Cardiac muscle cell (in vitro differentiated cells and primary cell): ENCODE measurements at regions not wholly inside any gene's neighbourhood (a gene's known extent, or its start where the extent isn't known, plus 50 kb on each side); places are given as distances from the start of the nearest gene placed in this dataset.

Experiments
- DNase-seq, 2 donors: peaks; one replicate each; pipeline versions ENCODE4 v3.0.0 to v3.0.0-alpha.2; 2010 to 2017; ENCODE audit warnings: low read depth in 1 of 2, low spot score in 1 of 2
- H3K27ac ChIP-seq: fragments of 200-600 bp; sonication (generic); 2 replicates; pipeline ENCODE4 v1.5.1; 2016
- H3K27me3 ChIP-seq: fragments of 200-600 bp; sonication (generic); 2 replicates; pipeline ENCODE4 v1.6.0; 2016; ENCODE audit warnings: control low read depth
- H3K36me3 ChIP-seq: fragments of 200-600 bp; sonication (generic); 2 replicates; pipeline ENCODE4 v1.5.1; 2016; ENCODE audit warnings: control low read depth
- H3K4me1 ChIP-seq: fragments of 200-600 bp; sonication (generic); 2 replicates; pipeline ENCODE4 v1.8.1; 2017; ENCODE audit warnings: low read depth, mild to moderate bottlenecking, mixed run types
- H3K4me3 ChIP-seq: fragments of 200-600 bp; sonication (generic); 2 replicates; pipeline ENCODE4 v1.5.1; 2016; ENCODE audit warnings: mild to moderate bottlenecking
- H3K9me3 ChIP-seq: fragments of 200-600 bp; sonication (generic); 2 replicates; pipeline ENCODE4 v1.5.1; 2017; ENCODE audit warnings: low read depth, mild to moderate bottlenecking, control low read depth
- CTCF ChIP-seq: IDR thresholded peaks from 2 replicates; pipeline ENCODE4 v1.5.1; 2012; ENCODE audit warnings: low read depth, mild to moderate bottlenecking, low read length

- H3K27me3 ChIP-seq, result no peaks in the 10 kb centered on the region
- peak overlapping the region; percentile 99 for H3K27ac ChIP-seq
- peaks cover 15% of the 10 kb centered on the region for H3K4me1 ChIP-seq
- DNase-seq, result peak; percentile 86
- H3K9me3 ChIP-seq, result no peaks in the 10 kb centered on the region
- peak overlapping the region; percentile 66 for H3K4me3 ChIP-seq
- no peaks in the 10 kb centered on the region for H3K36me3 ChIP-seq
- no peak for TF ChIP-seq CTCF
These were observed 105.9 kb upstream of the HNRNPU start for GRCh38 chr1:244970236-244970743.

GRCh38 chr1:244969355-244970235 is 105.3 kb upstream of the HNRNPU start:
- Histone ChIP-seq H3K4me3 (peak overlapping the region; percentile 66), H3K36me3 (no peaks in the 10 kb centered on the region), H3K27me3 (no peaks in the 10 kb centered on the region), H3K9me3 (no peaks in the 10 kb centered on the region), H3K4me1 (peaks cover 22% of the 10 kb centered on the region), H3K27ac (peak overlapping the region; percentile 99)
- DNase-seq, result peak; percentile 83 to 96
- no peak for TF ChIP-seq CTCF

- Histone ChIP-seq H3K27ac (peak overlapping the region; percentile 99), H3K27me3 (no peaks in the 10 kb centered on the region), H3K36me3 (no peaks in the 10 kb centered on the region), H3K4me3 (peak overlapping the region; percentile 66), H3K9me3 (no peaks in the 10 kb centered on the region), H3K4me1 (peaks cover 29% of the 10 kb centered on the region)
- no peak for DNase-seq
- no peak for TF ChIP-seq CTCF
These were observed 104.5 kb upstream of the HNRNPU start for GRCh38 chr1:244968881-244969280.

- peak in 1 of 2 donors; percentile 25 for DNase-seq
- H3K27ac ChIP-seq, result peak overlapping the region; percentile 99
These were observed 104.1 kb upstream of the HNRNPU start for GRCh38 chr1:244968471-244968871.

GRCh38 chr1:244967159-244967558 is 102.8 kb upstream of the HNRNPU start:
- Histone ChIP-seq H3K4me3 (no peak overlapping the region), H3K36me3 (no peaks in the 10 kb centered on the region), H3K9me3 (no peaks in the 10 kb centered on the region), H3K4me1 (peaks cover 37% of the 10 kb centered on the region), H3K27ac (no peak overlapping the region), H3K27me3 (no peaks in the 10 kb centered on the region)
- TF ChIP-seq CTCF, result no peak
- no peak for DNase-seq

More at GRCh38 chr1:244968471-244968871, 104.1 kb upstream of the HNRNPU start:
- no peaks in the 10 kb centered on the region for H3K9me3 ChIP-seq
- H3K36me3 ChIP-seq, result no peaks in the 10 kb centered on the region
- H3K4me1 ChIP-seq, result peaks cover 32% of the 10 kb centered on the region
- no peak for TF ChIP-seq CTCF
- H3K27me3 ChIP-seq, result no peaks in the 10 kb centered on the region
- no peak overlapping the region for H3K4me3 ChIP-seq
